GM12878 (cell line): ENCODE measurements at regions not wholly inside any gene's neighbourhood (a gene's known extent, or its start where the extent isn't known, plus 50 kb on each side); places are given as distances from the start of the nearest gene placed in this dataset.

Experiments
- EZH2 ChIP-seq: IDR thresholded peaks from 2 replicates; pipeline ENCODE4 v1.6.1; 2012; ENCODE audit warnings: low read depth, mild to moderate bottlenecking, control low read depth, inconsistent platforms, low read length, borderline replicate concordance; ENCODE audit not compliant: control insufficient read depth
- MEF2A ChIP-seq: IDR thresholded peaks from 2 replicates; pipeline ENCODE4 v1.6.1; 2011; ENCODE audit warnings: low read depth, mild to moderate bottlenecking, low read length, moderate library complexity; ENCODE audit not compliant: insufficient read depth
- NFYB ChIP-seq: IDR thresholded peaks from 2 replicates; pipeline ENCODE4 v1.6.1; 2011; ENCODE audit warnings: low read depth, mild to moderate bottlenecking, low read length, improper control_type of control experiment, moderate library complexity; ENCODE audit not compliant: insufficient read depth
- SREBF2 ChIP-seq: IDR thresholded peaks from 2 replicates; pipeline ENCODE4 v1.6.1; 2012; ENCODE audit warnings: mild to moderate bottlenecking, low read length
- ZNF384 ChIP-seq: IDR thresholded peaks from 2 replicates; pipeline ENCODE4 v1.6.1; 2012; ENCODE audit warnings: low read depth, mild to moderate bottlenecking, low read length, improper control_type of control experiment, borderline replicate concordance
- TF ChIP-seq, protein P1 (sequence below): fragments of 450-650 bp; IDR thresholded peaks from 2 replicates; pipeline ENCODE4 v1.6.1; 2018; ENCODE audit warnings: borderline replicate concordance, mild to moderate bottlenecking; ENCODE audit not compliant: partially characterized antibody
- TF ChIP-seq, protein P2 (sequence below): fragments of 150-350 bp; IDR thresholded peaks from 2 replicates; pipeline ENCODE4 v1.6.1; 2016; ENCODE audit warnings: low read depth, low read length
- TF ChIP-seq, protein P3 (sequence below): IDR thresholded peaks from 2 replicates; pipeline ENCODE4 v1.6.1; 2012; ENCODE audit warnings: low read length, inconsistent platforms

DNA sequence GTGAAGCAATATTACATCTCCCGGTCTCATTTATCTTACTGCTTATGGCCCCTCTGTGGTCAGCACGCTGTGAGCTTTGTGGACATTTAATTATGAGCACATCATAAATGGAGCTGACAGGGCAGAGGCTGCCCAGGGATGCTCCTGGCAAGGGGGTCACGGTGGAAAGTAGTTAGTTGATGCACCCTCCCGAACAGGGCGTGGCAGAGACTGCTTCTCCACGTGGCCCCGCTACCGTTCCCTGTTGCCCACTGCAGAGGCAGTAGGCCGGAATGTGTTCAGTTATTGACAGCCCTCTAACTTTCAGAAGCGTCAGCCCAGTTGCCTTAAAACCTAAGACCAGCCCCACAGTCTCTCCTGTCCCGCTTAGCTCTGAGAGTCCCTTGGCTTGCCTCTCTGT lies 180.3 kb upstream of the ZNF507 start (continued):
- TF ChIP-seq, protein P1, sequence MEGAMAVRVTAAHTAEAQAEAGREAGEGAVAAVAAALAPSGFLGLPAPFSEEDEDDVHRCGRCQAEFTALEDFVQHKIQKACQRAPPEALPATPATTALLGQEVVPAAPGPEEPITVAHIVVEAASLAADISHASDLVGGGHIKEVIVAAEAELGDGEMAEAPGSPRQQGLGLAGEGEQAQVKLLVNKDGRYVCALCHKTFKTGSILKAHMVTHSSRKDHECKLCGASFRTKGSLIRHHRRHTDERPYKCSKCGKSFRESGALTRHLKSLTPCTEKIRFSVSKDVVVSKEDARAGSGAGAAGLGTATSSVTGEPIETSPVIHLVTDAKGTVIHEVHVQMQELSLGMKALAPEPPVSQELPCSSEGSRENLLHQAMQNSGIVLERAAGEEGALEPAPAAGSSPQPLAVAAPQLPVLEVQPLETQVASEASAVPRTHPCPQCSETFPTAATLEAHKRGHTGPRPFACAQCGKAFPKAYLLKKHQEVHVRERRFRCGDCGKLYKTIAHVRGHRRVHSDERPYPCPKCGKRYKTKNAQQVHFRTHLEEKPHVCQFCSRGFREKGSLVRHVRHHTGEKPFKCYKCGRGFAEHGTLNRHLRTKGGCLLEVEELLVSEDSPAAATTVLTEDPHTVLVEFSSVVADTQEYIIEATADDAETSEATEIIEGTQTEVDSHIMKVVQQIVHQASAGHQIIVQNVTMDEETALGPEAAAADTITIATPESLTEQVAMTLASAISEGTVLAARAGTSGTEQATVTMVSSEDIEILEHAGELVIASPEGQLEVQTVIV = no peak
- TF ChIP-seq SREBF2 (no peak), ZNF384 (no peak), NFYB (no peak), EZH2 (no peak), MEF2A (no peak)
- TF ChIP-seq, protein P2, sequence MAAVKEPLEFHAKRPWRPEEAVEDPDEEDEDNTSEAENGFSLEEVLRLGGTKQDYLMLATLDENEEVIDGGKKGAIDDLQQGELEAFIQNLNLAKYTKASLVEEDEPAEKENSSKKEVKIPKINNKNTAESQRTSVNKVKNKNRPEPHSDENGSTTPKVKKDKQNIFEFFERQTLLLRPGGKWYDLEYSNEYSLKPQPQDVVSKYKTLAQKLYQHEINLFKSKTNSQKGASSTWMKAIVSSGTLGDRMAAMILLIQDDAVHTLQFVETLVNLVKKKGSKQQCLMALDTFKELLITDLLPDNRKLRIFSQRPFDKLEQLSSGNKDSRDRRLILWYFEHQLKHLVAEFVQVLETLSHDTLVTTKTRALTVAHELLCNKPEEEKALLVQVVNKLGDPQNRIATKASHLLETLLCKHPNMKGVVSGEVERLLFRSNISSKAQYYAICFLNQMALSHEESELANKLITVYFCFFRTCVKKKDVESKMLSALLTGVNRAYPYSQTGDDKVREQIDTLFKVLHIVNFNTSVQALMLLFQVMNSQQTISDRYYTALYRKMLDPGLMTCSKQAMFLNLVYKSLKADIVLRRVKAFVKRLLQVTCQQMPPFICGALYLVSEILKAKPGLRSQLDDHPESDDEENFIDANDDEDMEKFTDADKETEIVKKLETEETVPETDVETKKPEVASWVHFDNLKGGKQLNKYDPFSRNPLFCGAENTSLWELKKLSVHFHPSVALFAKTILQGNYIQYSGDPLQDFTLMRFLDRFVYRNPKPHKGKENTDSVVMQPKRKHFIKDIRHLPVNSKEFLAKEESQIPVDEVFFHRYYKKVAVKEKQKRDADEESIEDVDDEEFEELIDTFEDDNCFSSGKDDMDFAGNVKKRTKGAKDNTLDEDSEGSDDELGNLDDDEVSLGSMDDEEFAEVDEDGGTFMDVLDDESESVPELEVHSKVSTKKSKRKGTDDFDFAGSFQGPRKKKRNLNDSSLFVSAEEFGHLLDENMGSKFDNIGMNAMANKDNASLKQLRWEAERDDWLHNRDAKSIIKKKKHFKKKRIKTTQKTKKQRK = no peak
- TF ChIP-seq, protein P3, sequence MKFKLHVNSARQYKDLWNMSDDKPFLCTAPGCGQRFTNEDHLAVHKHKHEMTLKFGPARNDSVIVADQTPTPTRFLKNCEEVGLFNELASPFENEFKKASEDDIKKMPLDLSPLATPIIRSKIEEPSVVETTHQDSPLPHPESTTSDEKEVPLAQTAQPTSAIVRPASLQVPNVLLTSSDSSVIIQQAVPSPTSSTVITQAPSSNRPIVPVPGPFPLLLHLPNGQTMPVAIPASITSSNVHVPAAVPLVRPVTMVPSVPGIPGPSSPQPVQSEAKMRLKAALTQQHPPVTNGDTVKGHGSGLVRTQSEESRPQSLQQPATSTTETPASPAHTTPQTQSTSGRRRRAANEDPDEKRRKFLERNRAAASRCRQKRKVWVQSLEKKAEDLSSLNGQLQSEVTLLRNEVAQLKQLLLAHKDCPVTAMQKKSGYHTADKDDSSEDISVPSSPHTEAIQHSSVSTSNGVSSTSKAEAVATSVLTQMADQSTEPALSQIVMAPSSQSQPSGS = no peak
